Spleen (tissue), 11 donors: ENCODE measurements at regions not wholly inside any gene's neighbourhood (a gene's known extent, or its start where the extent isn't known, plus 50 kb on each side); places are given as distances from the start of the nearest gene placed in this dataset.

Source experiments
- DNase-seq: peaks from one replicate; pipeline ENCODE4 v3.0.0-alpha.2; 2020
- H3K27ac ChIP-seq, 8 donors: fragments of 200-600 bp; sonication (generic) in 7 of 8; 1 replicate in 4 of 8; 2 replicates in 4 of 8; pipeline versions ENCODE4 v1.5.0 to v1.8.0; 2016 to 2021; ENCODE audit warnings: inconsistent platforms in 4 of 8, mild to moderate bottlenecking in 4 of 8, moderate library complexity in 1 of 8
- H3K27me3 ChIP-seq, 7 donors: fragments of 200-600 bp; sonication (generic) in 6 of 7; replicated peaks in 1 of 7; 1 replicate in 4 of 7; 2 replicates in 3 of 7; pipeline versions ENCODE4 v1.5.0 to v1.8.0; 2016 to 2021; ENCODE audit warnings: inconsistent platforms in 3 of 7, mild to moderate bottlenecking in 1 of 7
- H3K36me3 ChIP-seq, 6 donors: fragments of 200-600 bp; sonication (generic) in 5 of 6; 1 replicate in 4 of 6; 2 replicates in 2 of 6; pipeline versions ENCODE4 v1.5.0 to v1.8.0; 2016 to 2021; ENCODE audit warnings: inconsistent platforms in 2 of 6
- H3K4me1 ChIP-seq, 6 donors: fragments of 200-600 bp; sonication (generic) in 5 of 6; 1 replicate in 3 of 6; 2 replicates in 3 of 6; pipeline versions ENCODE4 v1.5.0 to v1.8.0; 2016 to 2021; ENCODE audit warnings: inconsistent platforms in 3 of 6
- H3K4me3 ChIP-seq, 8 donors: fragments of 200-600 bp; sonication (generic) in 7 of 8; 1 replicate in 4 of 8; 2 replicates in 4 of 8; pipeline versions ENCODE4 v1.5.0 to v1.8.0; 2016 to 2021; ENCODE audit warnings: inconsistent platforms in 4 of 8, mild to moderate bottlenecking in 4 of 8, moderate library complexity in 2 of 8
- H3K9me3 ChIP-seq, 8 donors: fragments of 200-600 bp; sonication (generic) in 7 of 8; 1 replicate in 4 of 8; 2 replicates in 4 of 8; pipeline versions ENCODE4 v1.5.0 to v1.8.0; 2016 to 2021; ENCODE audit warnings: inconsistent platforms in 4 of 8
- CTCF ChIP-seq, 11 experiments: fragments of 200-600 bp in 7 of 11; fragments of 450-650 bp in 4 of 11; sonication (generic) in 4 of 11; IDR thresholded peaks in 8 of 11; conservative IDR thresholded peaks in 3 of 11; 1 replicate in 7 of 11; 2 replicates in 4 of 11; pipeline versions ENCODE4 v1.4.0 to v1.8.0; 2016 to 2021; ENCODE audit warnings: antibody characterized with exemption in 11 of 11, inconsistent platforms in 4 of 11, mild to moderate bottlenecking in 1 of 11
- POLR2A ChIP-seq, 3 donors: fragments of 450-650 bp; IDR thresholded peaks; one replicate each; pipeline ENCODE4 v1.5.1; 2017; ENCODE audit warnings: antibody characterized with exemption in 3 of 3, mild to moderate bottlenecking in 1 of 3
- POLR2AphosphoS5 ChIP-seq, 3 donors: sonication (generic); formaldehyde crosslinking; IDR thresholded peaks; one replicate each; pipeline ENCODE4 v1.5.1; 2017; ENCODE audit warnings: antibody characterized with exemption in 3 of 3
- WGBS, 5 donors: extraction: QIAGEN DNeasy Blood & Tissue Kit in 3 of 5; methylation state at CpG; one replicate each; pipeline versions ENCODE4 v1.1.5 to v1.1.7; 2013 to 2018; 5-methylcytosine and 5-hydroxymethylcytosine counted together
- intact Hi-C: fragments of 100-400 bp; cut with DNase I; formaldehyde crosslinking; loops from one replicate; pipeline ENCODE4 v1.15.0; 2023; ENCODE audit warnings: low total_unique reads
- donor health status: healthy with polysubstance abuse.
- donor health status: DM: no; HTN: no; CAD: no; lungs with moderate emphysema.
- donor health status: DM: no; HTN: no; CAD: no.
- donor health status: Bipolar disorder and iron deficiency.
- donor health status: healthy.
- donor health status: DM: no; HTN: no; CAD: no.
- donor health status: DM: yes; HTN: yes; CAD: no.

- intact Hi-C loops, result no loop called here
- Histone ChIP-seq H3K4me1 (peaks cover 15 to 33% (median 20%) of the 10 kb centered on the region in 6 donors), H3K27ac (peak overlapping the region in 1 of 8 donors; percentile 56), H3K27me3 (no peaks in the 10 kb centered on the region), H3K36me3 (no peaks in the 10 kb centered on the region), H3K4me3 (no peak overlapping the region), H3K9me3 (no peaks in the 10 kb centered on the region)
- DNase-seq, result no peak
- 89 to 98% (median 93%) methylated on average over 3 of the region's 3 CpGs for WGBS, 5 donors
- TF ChIP-seq CTCF (IDR thresholded peaks at IDR 0.05 in 8 of 11, conservative IDR thresholded peaks at IDR 0.05 in 3 of 11), result no peak
- no peak for TF ChIP-seq POLR2AphosphoS5 (IDR thresholded peaks at IDR 0.05)
Observed at GRCh38 chr12:66898700-66899469, 220.0 kb upstream of the GRIP1 start.

GRCh38 chr12:66899588-66899987, 220.7 kb upstream of the GRIP1 start:
- no peaks in the 10 kb centered on the region for H3K36me3 ChIP-seq
- peak overlapping the region in 5 of 8 donors; percentile 39 to 67 (median 54) for H3K27ac ChIP-seq
- H3K27me3 ChIP-seq, result no peaks in the 10 kb centered on the region
- no peaks in the 10 kb centered on the region for H3K9me3 ChIP-seq
- intact Hi-C loops, result no loop called here
- TF ChIP-seq POLR2AphosphoS5 (IDR thresholded peaks at IDR 0.05), result no peak
- no peak for TF ChIP-seq POLR2A (IDR thresholded peaks at IDR 0.05)
- no peak for TF ChIP-seq CTCF (IDR thresholded peaks at IDR 0.05 in 8 of 11, conservative IDR thresholded peaks at IDR 0.05 in 3 of 11)
- no peak overlapping the region for H3K4me3 ChIP-seq
- DNase-seq, result no peak
- peaks cover 15 to 33% (median 20%) of the 10 kb centered on the region in 6 donors for H3K4me1 ChIP-seq

- no peak overlapping the region for H3K4me3 ChIP-seq
- H3K9me3 ChIP-seq, result no peaks in the 10 kb centered on the region
- TF ChIP-seq POLR2A (IDR thresholded peaks at IDR 0.05) (no peak), POLR2AphosphoS5 (IDR thresholded peaks at IDR 0.05) (no peak), CTCF (IDR thresholded peaks at IDR 0.05 in 8 of 11, conservative IDR thresholded peaks at IDR 0.05 in 3 of 11) (no peak)
- intact Hi-C loops, result no loop called here
- WGBS, 5 donors, result 65 to 82% (median 71%) methylated on average over 2 of the region's 2 CpGs
- H3K4me1 ChIP-seq, result peaks cover 15 to 33% (median 20%) of the 10 kb centered on the region in 6 donors
- DNase-seq, result no peak
- no peaks in the 10 kb centered on the region for H3K27me3 ChIP-seq
- H3K27ac ChIP-seq, result peak overlapping the region; percentile 20 to 67 (median 52)
- H3K36me3 ChIP-seq, result no peaks in the 10 kb centered on the region
Observed at GRCh38 chr12:66900616-66901015, 221.7 kb upstream of the GRIP1 start.

- Histone ChIP-seq H3K27me3 (no peaks in the 10 kb centered on the region), H3K9me3 (no peaks in the 10 kb centered on the region), H3K4me3 (no peak overlapping the region), H3K4me1 (peaks cover 15 to 33% (median 20%) of the 10 kb centered on the region in 6 donors), H3K27ac (peak overlapping the region in 7 of 8 donors; percentile 22 to 67 (median 52)), H3K36me3 (no peaks in the 10 kb centered on the region)
- DNase-seq, result no peak
- intact Hi-C loops, result no loop called here
- TF ChIP-seq CTCF (IDR thresholded peaks at IDR 0.05 in 8 of 11, conservative IDR thresholded peaks at IDR 0.05 in 3 of 11) (no peak), POLR2A (IDR thresholded peaks at IDR 0.05) (no peak)
- 33 to 51% (median 39%) methylated on average over 4 of the region's 4 CpGs for WGBS, 5 donors
Observed at GRCh38 chr12:66901138-66901932, 222.5 kb upstream of the GRIP1 start.
